Upper lobe of left lung (tissue), 4 donors: ENCODE measurements at regions not wholly inside any gene's neighbourhood (a gene's known extent, or its start where the extent isn't known, plus 50 kb on each side); places are given as distances from the start of the nearest gene placed in this dataset.

Experiments used
- CTCF ChIP-seq, 6 experiments: fragments of 450-650 bp in 4 of 6; fragments of 200-600 bp in 2 of 6; sonication (generic) in 2 of 6; IDR thresholded peaks; one replicate each; pipeline ENCODE4 v1.5.1; 2016 to 2019; ENCODE audit warnings: antibody characterized with exemption in 6 of 6
- EP300 ChIP-seq, 4 donors: sonication (generic); formaldehyde crosslinking; IDR thresholded peaks; one replicate each; pipeline ENCODE4 v1.5.1; 2017; ENCODE audit warnings: antibody characterized with exemption in 4 of 4, control low read depth in 2 of 4
- POLR2A ChIP-seq, 4 donors: fragments of 450-650 bp; IDR thresholded peaks; one replicate each; pipeline ENCODE4 v1.5.1; 2016 to 2017; ENCODE audit warnings: antibody characterized with exemption in 4 of 4, mild to moderate bottlenecking in 2 of 4
- POLR2AphosphoS5 ChIP-seq, 2 donors: sonication (generic); formaldehyde crosslinking; IDR thresholded peaks; one replicate each; pipeline ENCODE4 v1.5.1; 2017; ENCODE audit warnings: antibody characterized with exemption in 2 of 2

GRCh38 chr5:52692039-52692438 is 95.7 kb upstream of the ITGA1 start:
- TF ChIP-seq CTCF (IDR thresholded peaks at IDR 0.05) (no peak), POLR2A (IDR thresholded peaks at IDR 0.05) (no peak), EP300 (IDR thresholded peaks at IDR 0.05) (no peak), POLR2AphosphoS5 (IDR thresholded peaks at IDR 0.05) (no peak)
